ENCODE measurements at regions not wholly inside any gene's neighbourhood (a gene's known extent, or its start where the extent isn't known, plus 50 kb on each side); places are given as distances from the start of the nearest gene placed in this dataset.
"Not testable (repeated sequence)": the region's sequence is repeated elsewhere in the genome, so short reads cannot be mapped to it uniquely, and the experiment has no call there.

DNA sequence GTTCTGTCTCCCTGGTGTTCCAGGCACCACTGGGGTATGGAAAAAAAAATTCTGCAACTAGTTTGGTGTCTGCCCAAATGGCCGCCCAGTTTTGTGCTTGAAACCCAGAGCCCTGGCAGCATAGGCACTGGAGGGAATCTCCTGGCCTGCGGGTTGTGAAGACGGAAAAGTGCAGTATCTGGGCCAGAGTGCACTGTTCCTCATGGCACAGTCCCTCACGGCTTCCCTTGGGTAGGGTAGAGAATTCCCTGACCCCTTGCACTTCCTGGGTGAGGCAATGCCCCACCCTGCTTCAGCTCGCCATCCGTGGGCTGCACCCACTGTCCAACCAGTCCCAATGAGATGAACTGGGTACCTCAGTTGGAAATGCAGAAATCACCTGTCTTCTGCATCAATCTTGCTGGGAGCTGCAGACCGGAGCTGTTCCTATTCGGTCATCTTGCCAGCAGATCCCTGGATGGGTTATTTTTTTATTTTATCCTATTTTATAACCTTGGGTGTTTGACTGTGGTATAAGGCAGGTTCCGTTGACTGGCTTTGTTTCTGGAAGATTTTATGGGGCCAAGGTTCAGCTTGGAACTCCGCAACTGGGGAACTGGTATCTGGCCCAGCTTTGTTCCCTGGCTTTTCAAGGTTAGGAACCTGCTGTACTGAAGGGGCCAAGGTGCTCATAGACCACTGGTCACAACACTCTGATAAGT lies 59.5 kb upstream of the IRAK1BP1 start:
- not testable (repeated sequence) for DNase-seq (ENCODE audit: low read depth)

DNA sequence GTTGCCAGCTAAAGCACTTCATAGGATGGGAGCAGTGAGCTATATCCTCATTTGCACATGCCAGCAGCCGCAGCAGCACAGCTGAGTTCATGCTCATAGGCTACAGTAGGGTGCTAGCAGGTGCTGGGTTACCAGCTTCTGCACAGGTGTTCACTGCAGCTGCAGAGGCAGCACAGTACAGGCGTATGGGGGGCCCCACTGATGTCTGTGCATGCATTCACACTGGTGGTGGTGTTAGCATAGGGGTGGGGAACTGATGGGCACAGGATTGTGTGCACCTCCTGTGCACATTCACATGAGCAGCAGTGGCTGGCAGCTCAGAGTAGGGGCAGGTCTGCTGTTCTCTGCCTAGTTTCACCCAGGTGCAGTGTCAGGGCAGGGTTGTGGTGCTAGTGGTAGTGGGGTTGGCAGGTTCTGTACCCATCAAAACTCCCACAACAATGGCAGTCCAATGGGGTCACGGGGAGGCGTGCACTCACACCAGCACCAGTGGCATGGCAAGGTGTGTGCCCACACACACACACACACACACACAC lies 58.9 kb upstream of the IRAK1BP1 start:
- DNase-seq (ENCODE audit: low read depth) = no peak

DNA sequence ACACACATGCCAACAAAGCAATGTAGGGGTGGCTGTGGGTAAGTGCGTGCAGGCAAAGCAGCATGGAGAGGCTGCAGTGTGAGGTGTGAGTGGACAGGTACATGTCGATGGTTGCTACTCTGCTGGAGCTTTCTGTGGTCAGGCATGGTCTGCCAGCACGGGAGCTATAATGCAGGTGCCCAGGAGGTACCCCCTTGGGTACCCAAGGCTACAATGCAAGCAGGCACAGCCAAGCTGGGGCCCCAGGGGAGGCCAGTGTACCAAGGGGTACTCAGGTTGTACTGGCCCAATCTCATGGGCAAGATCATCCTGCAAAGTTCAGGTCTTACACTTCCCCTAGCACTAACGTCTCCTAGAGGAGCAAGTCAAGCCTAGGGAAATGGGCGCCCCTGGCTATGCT lies 58.4 kb upstream of the IRAK1BP1 start:
- no peak for DNase-seq (ENCODE audit: low read depth)

DNA sequence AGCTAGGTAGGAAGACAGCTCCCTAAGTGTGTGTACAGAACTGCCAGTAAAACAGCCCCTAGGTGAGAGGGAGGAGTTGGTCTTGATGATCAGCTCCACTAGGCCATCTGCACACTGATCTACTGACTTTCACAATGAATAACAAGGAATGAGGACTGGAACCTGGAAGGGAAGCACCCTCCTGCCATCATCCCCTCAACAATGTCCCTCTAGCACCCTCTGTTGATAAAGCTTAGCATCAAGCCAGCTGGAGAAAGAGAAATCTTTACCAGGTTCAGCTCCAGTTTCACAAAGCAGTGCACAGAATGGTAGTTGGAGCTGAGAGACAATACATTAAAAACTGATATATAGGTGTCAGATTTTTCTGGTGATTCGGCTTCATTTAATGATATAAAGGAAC lies 57.2 kb upstream of the IRAK1BP1 start:
- DNase-seq (ENCODE audit: low read depth) = no peak

DNA sequence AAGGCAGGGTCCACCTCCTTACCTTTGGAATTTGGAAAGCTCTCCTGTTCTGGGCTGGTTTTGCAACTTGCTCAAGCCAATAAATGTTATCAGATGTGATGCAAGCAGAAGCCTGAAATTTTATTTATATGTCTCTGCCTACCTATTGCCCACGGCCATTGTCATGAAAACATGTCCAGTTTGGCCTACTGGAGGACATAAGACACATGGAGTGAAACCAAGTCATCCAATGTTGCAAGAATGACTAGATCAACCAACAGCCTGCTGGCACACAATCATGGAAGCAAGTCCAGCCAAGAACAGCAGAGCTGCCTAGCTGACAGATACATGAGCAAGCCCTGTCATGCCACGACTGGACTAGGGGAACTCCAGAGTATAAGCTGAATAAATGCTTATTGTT lies 56.7 kb upstream of the IRAK1BP1 start:
- DNase-seq (ENCODE audit: low read depth) = no peak

Data from HS-27A (cell line).